ENCODE measurements at regions not wholly inside any gene's neighbourhood (a gene's known extent, or its start where the extent isn't known, plus 50 kb on each side); places are given as distances from the start of the nearest gene placed in this dataset.

GRCh38 chr6:74312081-74312480 lies 616.1 kb downstream of the CD109 start:
- TF ChIP-seq ZNF565 (CRISPR knock-in tag; conservative IDR thresholded peaks at IDR 0.05; ENCODE audit: low read depth) (no peak), ZFP30 (CRISPR knock-in tag; IDR thresholded peaks at IDR 0.05) (no peak), PPARA (CRISPR knock-in tag; IDR thresholded peaks at IDR 0.05; ENCODE audit: borderline replicate concordance) (no peak), CREB5 (CRISPR knock-in tag; IDR thresholded peaks at IDR 0.05; ENCODE audit: low read depth) (no peak), ZFP3 (CRISPR knock-in tag; IDR thresholded peaks at IDR 0.05) (no peak), ARNTL (CRISPR knock-in tag; IDR thresholded peaks at IDR 0.05; ENCODE audit: borderline replicate concordance, low read depth) (no peak)

Data from SK-N-SH treated with all-trans-retinoic acid at 6 μM for 48 hours (cell line).